ENCODE measurements at regions not wholly inside any gene's neighbourhood (a gene's known extent, or its start where the extent isn't known, plus 50 kb on each side); places are given as distances from the start of the nearest gene placed in this dataset.
"Not testable (repeated sequence)": the region's sequence is repeated elsewhere in the genome, so short reads cannot be mapped to it uniquely, and the experiment has no call there.

DNA sequence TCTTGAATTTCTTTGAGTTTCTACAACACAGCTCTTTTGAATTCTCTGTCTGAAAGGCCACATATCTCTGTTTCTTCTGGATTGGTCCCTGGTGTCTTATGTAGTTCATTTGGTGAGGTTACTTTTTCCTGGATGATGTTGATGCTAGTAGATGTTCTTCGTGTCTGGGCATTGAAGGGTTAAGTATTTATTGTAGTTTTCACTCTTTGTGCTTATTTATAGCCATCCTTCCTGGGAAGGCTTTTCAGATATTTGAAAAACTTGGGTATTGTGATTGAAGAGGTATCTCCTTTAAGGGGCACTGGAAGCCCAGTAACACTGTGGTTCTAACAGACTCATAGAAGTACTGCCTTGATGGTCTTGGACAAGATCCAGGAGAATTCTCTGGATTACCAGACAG, 338.5 kb upstream of the SPRY2 start:
- no peak for DNase-seq

DNA sequence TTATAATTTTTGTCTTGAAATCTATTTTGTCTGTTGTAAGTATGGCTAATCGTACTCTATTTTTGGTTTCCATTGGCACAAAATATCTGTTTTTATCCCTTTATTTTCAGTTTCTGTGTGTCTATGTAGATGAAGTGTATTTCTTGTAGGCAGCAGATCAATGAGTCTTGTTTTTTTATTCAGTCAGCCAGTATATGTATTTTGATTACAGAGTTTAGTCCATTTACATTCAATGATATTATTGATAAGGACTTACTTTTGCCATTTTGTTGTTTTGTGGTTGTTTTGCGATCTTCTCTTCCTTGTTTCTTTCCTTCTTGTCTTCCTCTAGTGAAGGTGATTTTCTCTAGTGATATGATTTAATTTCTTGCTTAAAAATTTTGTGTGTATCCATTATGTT, 336.3 kb upstream of the SPRY2 start:
- DNase-seq: no peak

- not testable (repeated sequence) for DNase-seq
These were observed 334.5 kb upstream of the SPRY2 start for GRCh38 chr13:80675442-80675841.

DNA sequence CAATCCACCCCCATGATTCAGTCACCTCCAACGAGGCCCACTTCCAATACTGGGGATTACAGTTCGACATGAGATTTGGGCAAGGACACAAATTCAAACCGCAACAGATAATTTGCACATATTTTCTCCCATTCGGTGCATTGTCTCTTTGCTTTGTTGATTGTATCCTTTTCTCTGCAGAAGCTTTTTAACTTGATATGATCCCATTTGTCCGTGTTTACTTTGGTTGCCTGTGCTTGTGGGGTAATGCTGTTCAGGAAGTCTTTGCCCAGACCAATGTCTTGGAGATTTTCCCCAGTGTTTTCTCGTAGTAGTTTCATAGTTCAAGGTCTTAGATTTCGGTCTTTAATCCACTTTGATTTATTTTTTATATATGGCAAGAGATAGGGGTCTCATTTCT, 330.8 kb upstream of the SPRY2 start:
- DNase-seq: no peak

GRCh38 chr13:80669112-80669511, 328.2 kb upstream of the SPRY2 start:
- DNase-seq: no peak

GRCh38 chr13:80668452-80668851, 327.5 kb upstream of the SPRY2 start:
- DNase-seq: no peak

GRCh38 chr13:80666782-80667552, 326.0 kb upstream of the SPRY2 start:
- DNase-seq: no peak

DNA sequence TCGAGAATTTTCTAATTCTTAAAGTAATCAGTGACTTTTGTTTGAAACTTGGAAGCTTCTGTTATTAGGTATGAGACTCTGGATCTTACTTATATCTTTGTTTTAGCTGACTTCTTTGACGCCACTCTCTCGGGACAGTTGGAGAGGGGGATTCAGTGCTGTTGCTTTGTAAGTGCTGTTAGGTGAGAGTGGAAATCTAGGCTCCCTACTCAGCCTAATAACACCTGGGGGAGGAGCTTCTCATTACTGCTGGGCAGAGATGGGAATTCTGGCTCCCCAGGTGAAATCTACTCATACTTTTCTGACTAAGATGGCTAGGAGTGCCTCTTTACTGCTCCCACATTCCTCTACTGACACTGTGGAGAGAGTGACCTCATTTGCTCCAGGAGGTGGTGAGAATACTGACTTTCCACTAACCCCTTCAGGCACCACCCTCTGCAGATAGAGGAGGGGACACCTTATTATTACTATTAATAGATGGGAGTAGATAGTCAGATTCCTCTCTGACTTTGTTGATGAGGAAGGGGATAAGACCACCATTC, 324.9 kb upstream of the SPRY2 start:
- no peak for DNase-seq

DNA sequence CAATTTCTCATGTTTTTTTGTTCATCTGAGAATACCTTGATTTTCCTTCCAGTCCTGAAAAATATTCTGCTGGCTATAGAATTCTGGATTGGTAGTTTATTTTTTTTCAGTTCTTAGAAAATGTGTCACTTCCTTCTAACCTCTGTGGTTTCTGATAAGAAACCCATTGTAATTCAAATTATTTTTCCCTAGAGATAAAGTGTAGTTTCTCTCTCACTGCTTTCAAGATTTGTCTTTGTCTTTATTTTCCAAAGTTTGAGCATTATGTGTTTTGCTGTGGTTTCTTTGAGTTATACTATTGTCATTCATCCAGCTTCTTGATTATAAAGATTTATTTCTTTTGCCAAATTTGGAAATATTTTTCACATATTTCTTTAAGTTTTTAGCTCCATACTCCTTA, 324.0 kb upstream of the SPRY2 start:
- no peak for DNase-seq

GRCh38 chr13:80663788-80664187, 322.9 kb upstream of the SPRY2 start:
- DNase-seq: no peak

DNA sequence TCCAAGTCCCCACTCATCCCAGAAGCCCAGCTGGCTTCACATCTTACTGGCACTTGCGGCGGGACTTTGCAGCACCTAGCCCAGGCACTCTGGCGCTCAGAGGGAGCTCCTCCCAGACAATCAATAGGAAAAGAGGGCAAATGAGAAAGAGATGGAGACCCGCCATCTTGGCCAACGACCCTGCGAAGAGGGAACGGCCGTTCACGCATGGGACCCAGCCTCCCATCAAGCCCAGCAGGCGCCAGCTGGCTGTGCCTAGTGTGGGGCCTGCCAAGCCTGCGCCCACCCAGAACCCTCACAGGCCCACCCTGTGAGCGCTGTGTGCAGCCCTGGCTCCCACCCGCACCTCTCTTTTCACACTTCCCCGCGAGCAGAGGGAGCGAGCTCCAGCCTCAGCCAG, 317.8 kb upstream of the SPRY2 start:
- DNase-seq: no peak

GRCh38 chr13:80656512-80656904, 315.6 kb upstream of the SPRY2 start:
- no peak for DNase-seq

GRCh38 chr13:80655778-80656511, 315.0 kb upstream of the SPRY2 start:
- DNase-seq: no peak

DNA sequence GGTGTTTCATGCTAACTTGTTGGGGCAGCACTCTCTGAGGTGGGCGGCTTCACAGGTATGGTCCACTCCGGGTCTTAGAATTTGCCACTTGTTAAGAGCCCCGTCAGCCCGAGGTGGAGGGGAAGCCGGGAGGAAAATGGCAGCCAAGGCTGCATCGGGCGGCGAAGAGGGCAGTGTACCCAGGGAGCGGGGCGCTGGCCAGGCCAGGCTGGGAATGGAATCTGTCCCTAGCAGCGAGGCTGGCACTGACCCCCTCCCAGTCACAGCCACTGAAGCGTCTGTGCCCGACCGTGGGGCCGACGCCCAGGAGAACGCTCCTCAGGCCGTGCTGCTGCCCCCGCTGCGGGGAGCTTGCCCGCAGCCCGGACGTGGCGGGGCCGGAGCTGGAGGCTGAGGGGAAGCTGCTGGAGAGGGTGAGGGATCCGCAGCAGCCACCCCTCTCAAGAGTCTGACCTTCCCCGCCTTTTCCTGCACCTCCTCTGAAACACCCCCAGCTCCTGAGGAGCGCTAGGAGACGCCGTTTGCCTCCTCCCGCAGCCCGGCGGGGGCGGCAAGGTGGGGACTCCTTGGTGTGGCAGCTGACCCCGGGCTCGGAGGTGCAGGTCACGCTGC, 313.8 kb upstream of the SPRY2 start:
- DNase-seq: no peak

- no peak for DNase-seq
These were observed 308.3 kb upstream of the SPRY2 start for GRCh38 chr13:80649274-80649673.

DNA sequence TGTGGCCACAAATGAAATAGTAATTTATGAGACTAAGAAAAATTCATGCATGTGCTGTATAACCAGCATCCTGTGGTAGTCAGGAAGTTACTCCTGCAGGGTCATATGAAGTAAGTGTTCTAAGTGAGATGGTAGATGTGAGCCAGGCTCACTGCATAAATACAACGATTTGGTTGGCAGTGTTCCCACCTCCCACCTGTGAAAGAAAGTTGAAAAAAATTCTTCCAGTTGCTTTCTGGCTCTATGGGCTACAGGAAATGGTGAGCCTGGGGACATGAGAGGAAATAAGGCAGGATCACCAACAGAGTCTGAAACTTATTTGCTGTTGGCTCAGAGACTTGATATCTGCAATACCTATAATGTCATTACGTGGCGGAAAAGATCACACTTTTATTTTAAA, 301.7 kb upstream of the SPRY2 start:
- no peak for DNase-seq

DNA sequence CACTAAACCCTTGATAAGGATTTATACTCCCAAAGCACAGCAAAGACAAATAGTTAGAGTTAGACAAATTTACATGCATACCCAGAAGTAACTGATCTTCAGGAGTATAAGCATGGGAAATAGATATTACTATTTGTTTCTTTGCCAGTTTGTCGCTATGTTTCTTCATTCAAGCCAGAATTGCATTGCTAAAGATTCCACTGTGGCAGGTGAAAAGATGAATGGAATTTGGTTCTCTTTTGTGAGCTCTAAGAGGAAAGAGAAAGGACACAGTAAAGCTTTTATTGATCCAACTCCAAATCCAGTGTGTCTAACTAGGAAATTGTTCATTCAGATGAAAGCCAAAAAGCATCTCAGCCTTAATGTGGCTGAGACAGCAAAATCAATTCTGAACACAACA, 292.3 kb upstream of the SPRY2 start:
- DNase-seq: no peak

DNA sequence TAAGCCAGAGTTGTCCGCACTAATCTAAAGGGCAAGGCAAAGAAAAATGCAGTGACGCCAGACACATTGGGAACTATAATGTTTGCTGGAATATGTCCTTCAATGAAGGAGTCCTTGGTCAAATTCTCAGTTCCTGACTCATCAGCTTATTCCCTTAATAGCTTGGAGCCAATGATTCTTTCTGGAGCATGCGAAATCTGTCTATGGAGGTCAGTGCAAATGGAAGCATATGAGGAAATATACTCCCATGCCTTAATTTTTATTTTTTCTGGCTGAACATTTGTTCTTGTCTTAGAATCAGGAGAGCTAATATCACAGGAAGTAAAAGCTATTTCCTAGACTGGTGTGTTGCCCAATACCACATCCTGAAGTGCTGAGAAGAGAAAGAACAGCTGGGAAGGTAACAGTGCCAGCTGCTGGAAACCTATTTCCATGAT, 289.8 kb upstream of the SPRY2 start:
- DNase-seq: no peak

DNA sequence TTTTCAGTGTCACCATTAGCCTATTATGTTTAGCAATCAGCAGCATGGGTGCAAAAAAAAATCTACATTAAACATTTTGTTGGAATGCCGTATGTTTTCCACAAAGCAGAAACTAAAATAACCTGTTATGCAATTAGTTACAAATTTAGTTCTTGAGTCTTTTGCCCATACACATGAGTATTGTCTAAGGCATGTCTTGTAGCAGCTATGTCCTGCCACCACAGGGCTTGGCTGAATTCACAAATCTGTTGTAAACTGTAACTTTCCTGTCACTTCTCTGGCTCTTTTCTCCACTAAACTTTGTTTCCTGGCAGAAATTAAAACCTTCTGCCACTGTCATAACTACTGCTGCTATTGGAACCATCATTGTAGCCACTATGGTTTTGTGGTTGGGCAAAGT, 277.9 kb upstream of the SPRY2 start:
- DNase-seq: no peak

- DNase-seq: no peak
These were observed 271.9 kb upstream of the SPRY2 start for GRCh38 chr13:80612804-80613203.

DNA sequence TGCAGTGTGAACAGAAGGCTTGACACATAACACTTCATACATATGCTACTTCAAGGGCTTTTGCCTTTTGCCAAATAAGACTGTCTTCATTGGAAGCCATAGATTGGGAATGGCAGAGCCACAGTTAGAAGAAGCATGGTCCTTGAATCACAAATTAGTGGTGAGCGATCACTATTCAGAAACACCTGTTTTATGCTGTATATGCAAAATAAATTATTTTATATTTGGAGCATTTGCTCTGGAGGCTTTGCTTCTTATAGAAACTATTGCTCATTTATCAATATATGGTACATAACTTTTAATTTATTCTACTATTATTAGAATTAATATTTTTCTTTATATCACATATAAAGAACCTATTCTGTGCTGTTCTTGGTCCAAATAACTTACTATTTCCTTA, 270.4 kb upstream of the SPRY2 start:
- DNase-seq: no peak

DNA sequence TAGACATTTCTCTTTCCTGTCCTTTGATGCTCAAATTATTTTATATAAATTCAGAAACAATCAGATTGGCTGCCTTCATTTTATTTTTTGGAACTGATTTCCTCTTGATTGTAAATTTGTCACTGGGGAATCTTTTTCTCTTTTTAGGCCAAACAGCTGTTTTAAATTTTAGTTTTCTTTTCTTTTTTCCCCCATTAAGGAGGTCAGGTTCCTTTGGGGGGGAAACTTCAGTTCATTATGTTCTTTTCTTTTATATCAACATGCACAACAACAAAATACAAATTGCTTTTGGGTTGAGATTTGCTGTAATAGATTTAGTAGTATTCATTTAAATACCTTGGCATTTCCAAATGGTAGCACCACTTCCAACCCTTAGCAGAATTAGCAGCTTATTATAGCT, 264.8 kb upstream of the SPRY2 start:
- DNase-seq: no peak

- DNase-seq: no peak
These were observed 264.1 kb upstream of the SPRY2 start for GRCh38 chr13:80605011-80605410.

DNA sequence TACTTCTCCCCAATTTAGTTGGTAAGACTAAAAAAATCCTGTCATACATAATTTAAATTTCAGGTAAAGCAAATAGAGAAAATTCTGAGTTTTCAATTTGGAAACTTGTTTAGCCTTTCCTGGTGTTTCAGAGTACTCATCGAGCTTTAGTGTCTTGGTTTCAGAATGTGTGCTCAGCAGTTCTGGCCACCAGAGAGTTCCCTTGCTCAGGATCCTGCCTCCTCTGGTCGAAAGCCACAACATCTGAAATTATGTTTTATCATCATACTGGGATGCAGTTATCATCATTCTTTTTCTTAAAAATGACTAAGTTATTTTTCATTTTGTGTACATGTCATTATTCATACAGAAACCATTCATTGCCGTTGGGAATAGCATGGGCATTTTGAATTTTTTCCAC, 263.2 kb upstream of the SPRY2 start:
- DNase-seq: no peak

Data from T-helper 1 cell (primary cell).